HG02943 (cell line): ENCODE measurements at regions not wholly inside any gene's neighbourhood (a gene's known extent, or its start where the extent isn't known, plus 50 kb on each side); places are given as distances from the start of the nearest gene placed in this dataset.

Experiments
- ATAC-seq: cut with Tn5 transposase; IDR thresholded peaks from one replicate; pipeline ENCODE4 v1.9.1; 2021; ENCODE audit warnings: mild to moderate bottlenecking, low read depth, moderate library complexity; ENCODE audit not compliant: unreplicated experiment

DNA sequence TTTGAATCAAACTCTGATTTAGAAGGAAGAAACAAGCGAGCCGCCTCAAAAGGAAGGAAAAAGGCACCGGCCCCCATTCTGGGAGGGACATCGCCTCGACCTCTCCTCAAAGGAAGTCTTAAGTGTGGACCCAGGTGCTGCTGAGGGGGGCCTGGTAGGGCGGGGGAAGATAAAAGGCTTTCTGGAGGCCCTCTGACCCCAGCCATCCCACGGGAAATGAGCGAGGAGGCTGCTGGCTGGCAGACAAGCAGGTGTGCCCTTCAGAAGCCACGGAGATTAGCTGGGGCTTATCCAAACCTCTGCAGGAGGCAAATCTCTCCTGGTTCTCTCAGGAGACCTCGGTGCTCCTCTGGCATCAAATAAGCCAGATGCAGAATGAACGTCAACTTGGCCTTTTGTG, 171.4 kb upstream of the BLID start:
- no peak for ATAC-seq

DNA sequence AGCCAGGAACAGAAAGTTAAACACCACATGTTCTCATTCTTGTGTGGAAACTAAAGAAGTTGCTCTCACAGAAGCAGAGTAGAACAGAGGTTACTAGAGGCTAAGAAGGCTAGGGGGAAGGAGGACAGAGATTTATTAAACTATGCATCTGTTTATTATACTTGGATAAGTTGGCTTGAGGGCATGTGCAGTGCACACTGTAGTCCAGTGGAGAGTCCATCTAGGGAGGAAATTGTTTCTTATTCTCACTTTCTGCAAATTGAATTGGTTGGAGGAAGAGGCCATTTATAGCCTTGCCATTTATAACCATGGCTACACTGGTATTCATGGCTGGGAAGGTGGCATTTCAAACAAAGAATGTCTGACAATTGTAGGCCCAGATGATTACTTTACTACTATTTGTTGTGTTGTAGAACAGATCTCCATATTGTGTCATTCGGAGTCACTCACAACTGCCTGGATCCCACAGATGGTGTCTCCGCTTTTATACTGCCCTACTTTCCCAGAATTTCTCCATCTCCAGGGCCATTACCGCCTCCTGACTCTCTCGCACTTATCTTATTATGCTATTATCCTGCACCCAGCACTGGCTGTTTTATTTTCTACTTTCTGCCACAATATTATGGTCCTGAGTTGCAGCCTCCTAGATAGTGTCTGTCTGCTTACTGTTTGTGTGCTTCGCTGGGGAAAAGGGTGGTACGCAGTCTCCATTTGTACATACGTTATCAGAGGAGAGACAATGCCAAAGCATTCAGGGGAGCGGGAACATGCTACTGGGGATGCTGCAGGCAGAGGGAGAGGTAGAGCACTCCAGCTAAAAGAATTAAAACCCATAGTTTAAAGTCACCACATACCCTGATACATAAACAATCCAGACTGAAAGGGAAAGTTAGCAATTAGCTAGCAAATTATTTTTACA, 169.3 kb upstream of the BLID start:
- ATAC-seq: no peak

DNA sequence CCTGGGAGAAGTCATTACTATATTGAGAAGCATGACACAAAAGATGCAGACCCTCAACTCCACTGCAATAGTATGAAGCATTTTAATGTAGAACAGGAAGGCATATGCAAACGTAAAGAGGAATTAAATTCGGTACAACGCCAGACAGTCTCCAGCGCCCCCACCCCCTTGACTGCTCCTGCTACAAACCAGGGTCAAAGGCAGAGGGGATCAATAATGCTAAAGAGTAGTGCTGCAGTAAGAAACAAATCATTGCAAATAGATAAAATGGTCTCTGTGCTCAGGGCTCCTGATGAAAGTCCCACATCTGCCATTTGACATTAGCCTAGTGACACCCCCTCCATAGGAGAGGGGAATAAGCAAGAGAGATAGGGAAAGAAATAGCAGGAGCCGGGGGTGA, 164.9 kb upstream of the BLID start:
- ATAC-seq: no peak

DNA sequence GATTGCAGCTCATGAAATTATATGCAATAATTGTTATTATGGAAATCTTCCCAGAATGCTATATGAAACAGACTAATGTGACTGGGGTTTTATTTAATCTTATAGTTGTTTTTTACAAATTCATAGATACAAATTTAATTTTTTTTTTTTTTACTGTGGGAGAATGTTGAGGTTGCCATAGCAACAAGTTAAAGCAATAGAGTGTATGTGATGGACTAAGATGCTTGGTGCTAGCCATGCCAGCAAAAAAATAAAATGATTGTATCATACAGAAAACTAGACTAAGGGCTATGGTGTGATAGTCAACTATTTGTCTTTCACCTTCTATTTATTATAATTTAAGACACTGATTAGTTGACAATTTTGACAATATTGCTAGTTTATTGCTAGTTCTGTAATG, 163.2 kb upstream of the BLID start:
- ATAC-seq: no peak

DNA sequence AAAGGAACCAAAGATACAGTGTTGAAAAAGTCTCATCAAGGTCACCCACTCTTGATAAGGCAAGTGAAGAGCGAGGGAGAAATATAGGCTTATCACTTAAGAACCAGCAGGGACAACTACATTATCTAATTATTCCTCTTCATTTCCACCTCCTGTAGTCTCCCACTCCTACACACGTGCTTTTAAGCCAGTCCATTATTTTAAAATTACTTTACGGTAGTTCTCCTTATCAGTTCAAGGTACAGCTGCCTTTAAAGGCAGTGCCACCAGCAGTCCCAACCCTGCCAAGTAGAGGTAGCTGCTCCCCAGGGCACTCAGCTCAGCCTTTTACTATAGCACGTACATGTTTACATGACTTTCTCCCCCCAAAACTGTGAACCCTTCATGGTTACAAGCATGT, 161.5 kb upstream of the BLID start:
- ATAC-seq: no peak

DNA sequence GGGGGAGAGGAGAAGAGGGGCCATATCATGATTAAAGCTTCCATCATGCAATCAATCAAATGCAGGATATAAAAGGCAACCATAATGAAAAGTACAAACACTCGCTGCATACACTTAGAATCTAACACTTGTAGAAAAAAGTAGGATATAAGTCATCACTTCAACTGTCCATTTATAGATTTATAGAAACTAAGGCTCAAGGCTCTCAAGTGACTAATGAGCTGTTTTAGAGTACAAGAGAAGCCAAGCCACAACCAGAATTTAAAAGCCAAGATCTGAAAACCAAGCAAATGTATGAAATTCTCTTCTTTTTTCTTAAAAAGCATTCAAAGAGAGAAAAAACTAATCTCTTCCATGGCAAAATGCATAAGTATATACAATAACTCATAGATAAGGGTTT, 160.2 kb upstream of the BLID start:
- ATAC-seq: no peak

DNA sequence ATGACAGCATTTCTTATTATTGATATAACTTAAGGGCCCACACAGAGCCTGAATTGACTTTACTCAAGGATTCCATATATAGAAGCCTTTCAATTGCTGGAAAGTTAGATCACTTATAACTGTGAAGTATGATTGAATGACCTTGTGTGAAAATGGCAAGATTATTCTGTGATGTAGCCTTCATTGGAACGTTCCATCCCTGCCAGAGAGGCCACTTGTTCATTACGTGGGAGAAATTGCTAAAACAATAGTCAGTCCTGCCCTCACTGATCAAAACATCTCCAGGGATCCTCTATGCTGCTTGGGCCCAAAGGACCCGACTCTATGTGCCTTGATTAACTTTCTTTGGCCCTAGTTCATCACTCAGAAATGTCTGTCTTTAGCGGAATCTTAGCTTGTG, 159.5 kb upstream of the BLID start:
- ATAC-seq: no peak

DNA sequence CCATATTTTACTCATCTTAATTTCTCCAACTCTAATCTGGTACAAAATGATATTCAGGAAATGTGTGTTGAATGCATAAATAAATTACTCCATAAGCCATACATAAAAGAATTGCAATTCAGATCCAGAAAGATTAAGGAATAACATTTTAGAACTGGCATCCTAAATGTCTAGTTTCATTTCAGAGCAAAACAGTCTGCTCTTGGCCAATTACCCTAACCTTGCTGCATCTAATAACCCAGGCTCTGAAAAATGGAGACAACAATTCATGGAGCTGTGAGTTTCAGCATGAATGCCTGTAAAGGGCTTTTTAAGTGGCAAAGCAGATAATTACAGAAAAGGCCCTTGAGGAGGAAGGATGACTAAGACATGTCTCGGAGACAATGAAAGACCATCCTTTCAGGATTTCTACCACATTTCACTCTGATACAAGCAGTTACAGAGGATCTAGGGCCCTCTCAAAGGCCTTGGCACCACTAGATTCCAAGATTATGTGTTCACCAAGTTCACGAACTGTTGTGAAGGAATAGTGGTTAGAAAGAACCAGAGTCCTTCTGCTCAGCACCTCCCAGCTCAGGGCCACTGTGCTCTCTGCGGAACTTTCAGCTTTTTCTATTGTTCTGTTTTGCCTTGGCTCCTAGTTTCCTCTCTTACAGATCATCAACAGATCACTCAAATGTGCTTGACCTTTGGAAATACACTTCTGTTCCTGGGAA, 157.6 kb upstream of the BLID start:
- ATAC-seq: no peak

DNA sequence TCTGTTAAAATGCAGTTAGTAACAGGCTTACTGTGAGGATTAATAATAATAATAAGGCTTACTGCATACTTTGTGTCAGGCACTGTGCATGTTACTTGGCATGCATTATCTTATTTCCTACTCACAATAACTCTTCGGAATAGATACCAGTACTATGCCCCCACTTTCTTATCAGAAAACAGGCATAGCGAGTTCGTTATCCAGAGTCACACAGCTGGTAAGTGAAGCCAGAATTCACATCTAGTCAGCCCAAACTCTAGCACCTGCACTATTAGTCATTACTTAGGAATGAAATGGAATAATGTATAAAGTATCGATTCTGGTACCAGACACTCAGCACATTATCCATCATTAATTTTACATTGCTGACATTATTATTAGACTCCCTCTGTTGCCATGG, 155.7 kb upstream of the BLID start:
- no peak for ATAC-seq

DNA sequence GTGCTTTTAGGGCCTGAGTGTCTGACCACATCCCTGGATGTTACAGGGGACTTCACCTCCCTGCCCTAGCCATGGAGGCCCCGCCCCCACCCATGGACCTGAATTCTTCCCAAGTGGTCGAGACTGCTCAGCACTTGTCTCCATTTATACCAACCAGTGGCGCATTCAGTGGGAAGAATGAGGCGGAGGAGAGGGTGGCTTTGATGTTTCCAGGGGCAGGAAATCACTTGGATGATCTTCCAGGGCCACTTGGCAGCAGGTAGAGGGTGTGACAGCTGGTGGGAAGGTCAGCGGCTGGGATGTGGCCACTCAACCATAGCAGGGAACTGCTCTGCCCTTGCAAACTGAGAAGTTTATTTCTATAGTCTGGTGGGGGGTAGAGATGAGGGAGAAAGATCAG, 155.1 kb upstream of the BLID start:
- no peak for ATAC-seq

DNA sequence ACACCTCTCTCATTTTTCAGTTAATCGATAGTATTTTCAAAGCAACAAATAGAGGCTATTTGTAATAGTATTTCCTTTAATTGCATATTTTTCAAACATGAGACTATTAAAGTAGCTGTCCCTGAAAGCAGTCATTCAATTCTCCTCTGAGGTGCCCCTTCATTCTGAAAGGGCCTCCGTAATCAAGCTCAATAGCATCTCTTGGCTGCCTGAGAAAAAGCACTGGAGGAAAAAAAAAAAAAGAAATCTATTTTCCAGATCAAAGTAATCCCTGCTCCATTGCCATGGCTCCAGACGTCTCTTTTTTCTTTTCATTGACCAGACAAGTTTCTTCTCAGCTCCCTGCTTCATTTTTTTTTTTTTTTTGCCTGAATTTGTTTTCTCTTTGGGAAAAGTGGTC, 154.5 kb upstream of the BLID start:
- no peak for ATAC-seq

DNA sequence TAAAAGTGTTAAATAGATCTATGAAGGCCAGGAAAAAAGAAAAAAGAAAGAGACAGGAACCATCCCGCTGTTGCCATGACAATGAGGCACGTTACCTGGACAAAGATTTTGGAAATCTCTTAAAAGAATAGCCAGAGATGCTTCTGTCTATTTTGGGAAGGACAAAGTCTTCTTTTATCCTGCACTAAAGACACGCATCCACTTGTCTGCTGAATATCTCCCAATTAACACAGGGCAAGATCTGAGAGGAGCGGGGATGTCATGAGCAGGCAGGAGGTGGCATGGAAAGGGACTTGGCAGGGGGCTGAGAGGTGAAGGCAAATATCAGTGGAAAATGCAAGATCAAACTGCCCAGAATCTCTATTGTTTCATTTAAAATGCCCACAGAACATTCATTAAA, 153.8 kb upstream of the BLID start:
- no peak for ATAC-seq

DNA sequence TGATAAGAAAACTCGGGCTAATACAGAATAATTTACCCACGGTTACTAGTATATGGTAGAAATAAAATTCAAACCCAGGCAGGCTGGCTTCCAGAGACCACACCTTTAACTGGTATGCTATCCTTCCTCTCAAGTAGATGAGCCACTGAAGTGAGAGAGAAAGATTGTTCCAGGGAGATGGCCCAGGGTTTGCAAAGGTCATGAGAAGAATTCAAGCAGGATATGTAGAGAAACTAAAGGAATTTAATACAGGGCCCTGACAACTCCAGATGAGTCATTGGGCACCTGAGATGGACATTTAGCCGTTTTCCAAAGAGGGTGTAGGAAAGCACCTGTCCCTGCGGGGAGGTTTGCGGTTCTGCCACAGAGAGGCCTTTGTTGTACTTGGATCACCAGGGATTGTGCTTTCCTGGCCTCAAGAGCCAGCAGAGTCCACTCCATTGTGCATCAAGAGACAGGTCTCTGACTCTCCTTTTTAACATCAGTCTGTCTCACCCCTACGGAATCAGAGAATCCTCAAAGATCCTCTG, 152.7 kb upstream of the BLID start:
- ATAC-seq: no peak

DNA sequence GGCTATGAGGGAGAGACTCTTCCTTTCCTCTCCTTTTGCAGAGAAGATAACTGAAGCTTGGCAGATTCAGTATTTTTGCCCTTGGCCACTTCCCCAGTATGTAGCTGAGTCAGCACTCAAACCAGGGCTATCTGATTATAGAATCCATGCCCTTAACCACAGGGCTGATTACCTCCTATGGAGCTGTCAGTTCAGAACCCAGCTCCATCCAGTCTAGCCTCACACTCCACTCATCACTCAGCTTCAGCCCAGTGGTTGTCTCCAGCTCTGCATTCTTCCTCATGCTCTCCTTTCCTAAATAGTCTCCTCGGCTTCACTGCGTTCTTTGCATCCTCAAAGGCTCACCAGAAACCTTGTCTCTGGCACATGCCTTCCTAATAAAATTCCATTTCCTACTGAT, 151.6 kb upstream of the BLID start:
- ATAC-seq: no peak

DNA sequence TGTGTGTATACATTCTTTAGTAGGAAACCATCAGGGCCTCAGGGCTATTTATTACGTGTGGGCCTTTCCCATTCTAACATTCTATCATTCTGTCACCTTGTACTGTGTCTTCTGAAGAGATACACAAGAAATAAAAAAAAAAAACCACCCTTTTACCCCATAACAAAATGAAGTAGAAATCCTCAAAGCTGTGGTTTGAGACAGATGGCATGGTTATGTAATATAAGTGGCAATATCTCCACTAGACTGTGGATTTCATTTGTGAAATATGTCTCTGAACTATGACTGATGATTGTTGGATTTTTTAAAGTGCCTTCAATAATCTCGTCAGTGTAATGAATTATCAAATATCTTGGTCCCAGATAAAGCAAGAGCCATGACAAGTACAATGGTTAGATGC, 150.0 kb upstream of the BLID start:
- ATAC-seq: no peak

DNA sequence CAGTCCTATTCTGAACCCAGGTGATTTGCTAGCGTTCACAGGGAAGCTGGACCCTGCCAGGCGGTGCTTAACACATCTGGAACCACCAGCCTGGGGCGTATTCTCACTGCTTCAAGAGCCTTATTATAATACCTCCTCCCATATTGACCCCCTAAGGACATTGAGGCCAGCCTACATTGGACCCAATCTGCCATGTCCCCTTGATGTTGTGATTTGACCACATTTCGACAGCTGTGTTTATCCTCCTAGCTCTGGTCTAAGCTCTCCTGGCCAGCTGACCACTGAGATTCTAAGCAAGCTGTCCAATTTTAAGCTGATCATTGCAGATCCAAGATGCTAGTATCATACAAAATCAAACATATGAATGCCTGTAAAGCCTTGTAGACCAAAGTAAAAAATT, 148.1 kb upstream of the BLID start:
- no peak for ATAC-seq

DNA sequence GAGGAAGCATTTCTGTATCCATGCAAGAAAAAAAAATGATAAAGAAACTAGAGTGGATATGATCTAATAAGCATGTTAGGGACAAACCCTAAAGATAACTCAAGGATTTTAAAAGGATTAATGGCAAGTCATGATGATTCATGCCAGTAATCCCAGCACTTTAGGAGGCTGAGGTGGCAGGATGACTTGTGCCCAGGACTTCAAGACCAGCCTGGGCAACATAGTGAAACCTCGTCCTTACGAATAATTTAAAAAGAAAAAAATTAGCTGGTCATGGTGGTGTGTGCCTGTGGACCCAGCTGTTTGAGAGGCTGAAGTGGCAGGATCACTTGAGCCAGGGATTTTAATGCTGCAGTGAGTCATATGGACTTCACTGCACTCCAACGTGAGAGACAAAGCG, 145.5 kb upstream of the BLID start:
- ATAC-seq: no peak

DNA sequence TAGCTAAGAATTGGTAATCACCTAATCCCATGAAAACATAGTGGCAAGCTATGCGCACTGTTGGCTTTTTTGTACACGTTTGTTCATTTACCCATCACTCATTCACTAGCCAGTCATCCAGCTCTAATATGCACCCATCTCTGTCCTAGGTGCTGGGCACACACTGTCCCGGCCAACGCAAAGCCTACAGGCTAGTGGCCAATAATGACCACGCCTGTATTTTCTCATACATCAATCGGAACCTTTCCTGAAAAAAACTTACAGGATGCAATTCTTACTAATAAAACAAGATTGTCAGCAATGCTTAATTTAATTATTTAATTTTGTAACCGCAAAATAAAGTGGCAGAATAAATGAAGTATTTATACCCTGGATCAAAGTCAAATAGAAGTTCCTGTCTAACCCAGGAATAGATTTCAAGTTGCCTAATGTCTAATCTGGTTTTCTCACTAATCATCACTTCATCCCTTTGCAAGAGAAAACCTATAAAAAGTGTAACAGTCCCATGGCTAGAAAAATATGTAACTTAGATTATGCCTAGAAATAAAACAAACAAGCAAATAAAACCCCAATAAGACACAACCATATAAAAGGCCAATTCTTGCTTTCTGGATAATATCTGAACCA, 143.3 kb upstream of the BLID start:
- no peak for ATAC-seq

DNA sequence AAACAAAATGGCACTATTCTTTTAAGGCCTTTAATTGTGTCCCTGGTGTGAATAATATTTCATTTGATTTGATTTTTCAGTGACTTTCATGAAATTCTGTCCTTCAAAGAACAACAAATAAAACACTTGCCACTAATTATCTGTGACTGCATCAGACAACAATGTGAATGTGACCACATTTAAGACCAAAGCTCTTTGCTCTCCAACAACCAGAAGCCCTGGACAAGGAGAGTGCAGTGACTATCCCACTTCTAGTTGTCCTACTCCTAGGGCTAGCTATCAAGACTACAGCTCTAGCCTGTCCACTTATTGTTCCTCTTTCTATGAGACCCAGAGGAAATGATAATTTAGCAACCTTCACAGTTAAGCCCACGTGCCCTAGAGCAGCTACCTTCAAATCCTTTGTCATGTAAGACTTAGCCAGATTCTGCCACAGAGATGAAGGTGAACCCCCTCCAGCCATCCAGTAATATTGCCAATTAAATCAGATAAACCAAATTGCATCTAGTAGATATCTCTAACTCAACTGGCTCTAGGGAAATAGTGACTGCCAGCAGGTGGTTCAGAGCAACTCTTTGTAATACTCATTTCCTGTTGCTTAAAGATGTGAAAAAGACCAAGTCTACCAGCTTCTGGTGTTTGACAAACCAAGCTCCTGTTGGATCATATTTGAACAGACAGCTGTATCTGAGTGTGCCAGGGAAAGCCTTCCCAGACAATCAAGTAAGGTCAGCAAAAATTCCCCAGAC, 142.6 kb upstream of the BLID start:
- no peak for ATAC-seq

DNA sequence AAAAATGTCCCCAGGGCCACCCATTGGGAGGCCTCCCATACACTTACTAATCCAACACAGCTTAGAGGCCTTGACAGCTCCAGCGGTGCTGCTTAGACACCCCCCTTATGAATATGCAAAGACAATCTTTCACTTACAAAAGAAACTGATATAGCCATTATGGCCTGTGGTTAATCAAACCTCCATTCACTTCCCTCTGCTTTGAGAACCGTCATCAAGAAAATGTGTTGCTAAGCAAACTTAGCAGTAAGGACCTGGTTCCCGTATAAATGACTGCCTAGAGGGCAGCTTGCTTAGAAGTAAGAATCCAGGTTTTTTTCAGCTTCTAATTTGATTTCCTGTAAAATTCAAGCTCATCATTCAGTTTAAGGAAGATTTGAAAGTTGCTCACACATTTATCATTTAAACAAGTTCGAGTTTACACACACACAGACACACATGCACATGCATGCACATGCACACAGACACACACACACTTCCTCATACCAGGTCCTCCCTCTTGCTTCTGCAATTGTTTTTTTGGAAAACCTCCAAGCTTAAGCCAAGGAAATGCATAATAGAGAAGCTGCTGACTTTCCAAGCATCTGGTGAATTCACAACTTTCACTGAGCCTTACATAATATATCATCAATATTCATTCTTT, 137.7 kb upstream of the BLID start:
- ATAC-seq: no peak
